HepG2 (cell line): ENCODE measurements at regions not wholly inside any gene's neighbourhood (a gene's known extent, or its start where the extent isn't known, plus 50 kb on each side); places are given as distances from the start of the nearest gene placed in this dataset.
A peak's percentile ranks its signal among the peaks of the same experiment; 100 is the strongest.

ENCODE experiments used
- ATAC-seq: fragments of 200-7000 bp; cut with Tn5 transposase; 3 replicates; pipeline ENCODE4 v1.9.1; 2020; ENCODE audit warnings: mild to moderate bottlenecking, moderate library complexity
- BruUV-seq: library from RNA; stranded (reverse); fragments of 400-500 nt; replicated peaks from 2 replicates; lab custom pipeline; 2021; lab: Mats Ljungman, UMichigan
- CTCF ChIA-PET: fragments of 300-600 bp; formaldehyde crosslinking; extraction: SDS; loops from one replicate; lab custom pipeline; 2021; ENCODE audit warnings: low total read pairs, inconsistent platforms, low intra/inter-chr PET ratio; lab: Yijun Ruan, JAX
- POLR2A ChIA-PET: fragments of 350-600 bp; sonication (Branson Sonifier 250); formaldehyde crosslinking; loops from one replicate; lab custom pipeline; 2020; ENCODE audit warnings: antibody characterized with exemption, inconsistent platforms; lab: Yijun Ruan, JAX
- DNase-seq: peaks from one replicate; pipeline ENCODE4 v3.0.0-alpha.2; 2015; ENCODE audit warnings: low spot score
- FAIRE-seq: peaks from 3 replicates; lab custom pipeline; 2011; peaks lifted over from hg19 to GRCh38; lab: Jason Lieb, UNC
- H2AFZ ChIP-seq: one replicate; pipeline ENCODE4 v1.6.1; 2011; ENCODE audit warnings: low read length, inconsistent platforms
- H3K27ac ChIP-seq: fragments of 300-600 bp; 3 replicates; pipeline ENCODE4 v1.8.0; 2011; ENCODE audit warnings: mixed run types, mild to moderate bottlenecking, mixed read lengths, low read length, inconsistent platforms; ENCODE audit not compliant: insufficient read depth; ENCODE audit errors: extremely low read length
- H3K27me3 ChIP-seq, 2 experiments: fragments of 200-600 bp in 1 of 2; 2 replicates in 1 of 2; 3 replicates in 1 of 2; pipeline versions ENCODE4 v1.6.0 to v1.8.0; 2011; ENCODE audit warnings: low read length in 2 of 2, mild to moderate bottlenecking in 2 of 2, moderate library complexity in 2 of 2, inconsistent platforms in 1 of 2; ENCODE audit not compliant: insufficient read depth in 2 of 2, control insufficient read depth in 1 of 2
- H3K36me3 ChIP-seq, 2 experiments: fragments of 200-600 bp in 1 of 2; replicated peaks in 1 of 2; 2 replicates in 1 of 2; 3 replicates in 1 of 2; pipeline versions ENCODE4 v1.5.1 to v1.8.0; 2011; ENCODE audit warnings: low read length in 2 of 2, inconsistent platforms in 1 of 2; ENCODE audit not compliant: insufficient read depth in 2 of 2, control insufficient read depth in 1 of 2
- H3K4me1 ChIP-seq: 2 replicates; pipeline ENCODE4 v1.5.1; 2012; ENCODE audit warnings: low read length, inconsistent platforms; ENCODE audit not compliant: insufficient read depth
- H3K4me2 ChIP-seq: 2 replicates; pipeline ENCODE4 v1.6.0; 2011; ENCODE audit warnings: low read depth, low read length, inconsistent platforms
- H3K4me3 ChIP-seq, 3 experiments: fragments of 200-600 bp in 1 of 3; sonication (generic), shearing (Covaris generic) in 1 of 3; replicated peaks in 1 of 3; 2 replicates each; pipeline ENCODE4 v1.5.1; 2011 to 2016; ENCODE audit warnings: low read length in 3 of 3, inconsistent platforms in 2 of 3, low read depth in 2 of 3, mild to moderate bottlenecking in 2 of 3, control low read depth in 1 of 3, mixed read lengths in 1 of 3; ENCODE audit not compliant: insufficient read depth in 1 of 3
- H3K79me2 ChIP-seq: one replicate; pipeline ENCODE4 v1.6.1; 2011; ENCODE audit warnings: low read length, inconsistent platforms; ENCODE audit not compliant: insufficient read depth
- H3K9ac ChIP-seq: 2 replicates; pipeline ENCODE4 v1.6.0; 2011; ENCODE audit warnings: mild to moderate bottlenecking, low read depth, low read length, inconsistent platforms; ENCODE audit not compliant: insufficient read depth
- H3K9me3 ChIP-seq: 2 replicates; pipeline ENCODE4 v1.5.1; 2012; ENCODE audit warnings: mild to moderate bottlenecking, low read length
- H4K20me1 ChIP-seq: 2 replicates; pipeline ENCODE4 v1.6.0; 2011; ENCODE audit warnings: inconsistent platforms, mild to moderate bottlenecking, low read length, moderate library complexity; ENCODE audit not compliant: insufficient read depth
- MEF2D ChIP-seq: sonication (generic); formaldehyde crosslinking; IDR thresholded peaks from 2 replicates; pipeline ENCODE4 v1.5.1; 2020; ENCODE audit warnings: mild to moderate bottlenecking, missing genetic modification reagents
- MXI1 ChIP-seq: IDR thresholded peaks from 3 replicates; pipeline ENCODE4 v1.6.1; 2012; ENCODE audit warnings: low read depth, low read length, inconsistent platforms, borderline replicate concordance
- RAD51 ChIP-seq: fragments of 450-650 bp; IDR thresholded peaks from 2 replicates; pipeline ENCODE4 v1.6.1; 2016; ENCODE audit warnings: borderline replicate concordance
- RFX5 ChIP-seq: IDR thresholded peaks from 2 replicates; pipeline ENCODE4 v1.6.1; 2011; ENCODE audit warnings: low read depth, low read length, improper control_type of control experiment
- ZNF777 ChIP-seq: sonication (generic); formaldehyde crosslinking; IDR thresholded peaks from 2 replicates; pipeline ENCODE4 v1.4.0; 2020; ENCODE audit warnings: missing genetic modification reagents
- WGBS: methylation state at CpG from one replicate; pipeline ENCODE4 v1.1.6; 2017; ENCODE audit warnings: low lambda C conversion rate; 5-methylcytosine and 5-hydroxymethylcytosine counted together
- in situ Hi-C: cut with HindIII; loops from 2 replicates; pipeline ENCODE4 v1.10.0; 2017; ENCODE audit warnings: low pct_unique_long_range_greater_than_20kb; ENCODE audit not compliant: extremely low pct_ligation_motif_present
- intact Hi-C: fragments of 100-400 bp; cut with micrococcal nuclease; formaldehyde crosslinking; loops from one replicate; pipeline ENCODE4 v1.10.0; 2022; ENCODE audit not compliant: unreplicated experiment
- TF ChIP-seq, protein P1 (sequence below): sonication (generic); formaldehyde crosslinking; IDR thresholded peaks from 2 replicates; pipeline ENCODE4 v1.5.1; 2020; ENCODE audit warnings: missing genetic modification reagents, mild to moderate bottlenecking, borderline replicate concordance
- TF ChIP-seq, protein P2 (sequence below): sonication (generic); formaldehyde crosslinking; IDR thresholded peaks from 2 replicates; pipeline ENCODE4 v1.4.0; 2020; ENCODE audit warnings: mild to moderate bottlenecking, missing genetic modification reagents
- TF ChIP-seq, protein P3 (sequence below): fragments of 450-650 bp; IDR thresholded peaks from 2 replicates; pipeline ENCODE4 v1.6.1; 2016

DNA sequence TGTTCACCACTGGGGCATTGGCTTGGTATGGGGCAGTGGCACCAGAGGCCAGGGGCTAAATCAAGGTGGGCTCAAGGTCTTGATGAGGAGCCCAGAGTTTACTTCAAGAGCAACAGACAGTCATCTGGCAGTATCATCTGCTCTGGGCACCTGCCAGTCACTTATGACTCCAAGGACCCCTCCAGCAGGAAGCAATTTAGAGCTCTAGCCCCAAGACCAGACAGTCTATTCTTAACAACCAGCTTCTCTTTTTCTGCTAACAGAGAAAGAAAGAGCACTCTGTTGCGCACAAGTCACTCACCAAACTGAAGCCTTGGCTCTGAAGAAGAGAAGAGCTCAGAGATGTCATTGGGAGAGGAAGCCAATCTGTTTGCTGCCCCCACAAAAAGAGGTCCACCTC lies 309.2 kb downstream of the HS3ST1 start (continued):
- TF ChIP-seq, protein P1, sequence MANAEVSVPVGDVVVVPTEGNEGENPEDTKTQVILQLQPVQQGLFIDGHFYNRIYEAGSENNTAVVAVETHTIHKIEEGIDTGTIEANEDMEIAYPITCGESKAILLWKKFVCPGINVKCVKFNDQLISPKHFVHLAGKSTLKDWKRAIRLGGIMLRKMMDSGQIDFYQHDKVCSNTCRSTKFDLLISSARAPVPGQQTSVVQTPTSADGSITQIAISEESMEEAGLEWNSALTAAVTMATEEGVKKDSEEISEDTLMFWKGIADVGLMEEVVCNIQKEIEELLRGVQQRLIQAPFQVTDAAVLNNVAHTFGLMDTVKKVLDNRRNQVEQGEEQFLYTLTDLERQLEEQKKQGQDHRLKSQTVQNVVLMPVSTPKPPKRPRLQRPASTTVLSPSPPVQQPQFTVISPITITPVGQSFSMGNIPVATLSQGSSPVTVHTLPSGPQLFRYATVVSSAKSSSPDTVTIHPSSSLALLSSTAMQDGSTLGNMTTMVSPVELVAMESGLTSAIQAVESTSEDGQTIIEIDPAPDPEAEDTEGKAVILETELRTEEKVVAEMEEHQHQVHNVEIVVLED (CRISPR knock-in tag), result no peak
- TF ChIP-seq RFX5 (no peak), ZNF777 (CRISPR knock-in tag) (no peak)

DNA sequence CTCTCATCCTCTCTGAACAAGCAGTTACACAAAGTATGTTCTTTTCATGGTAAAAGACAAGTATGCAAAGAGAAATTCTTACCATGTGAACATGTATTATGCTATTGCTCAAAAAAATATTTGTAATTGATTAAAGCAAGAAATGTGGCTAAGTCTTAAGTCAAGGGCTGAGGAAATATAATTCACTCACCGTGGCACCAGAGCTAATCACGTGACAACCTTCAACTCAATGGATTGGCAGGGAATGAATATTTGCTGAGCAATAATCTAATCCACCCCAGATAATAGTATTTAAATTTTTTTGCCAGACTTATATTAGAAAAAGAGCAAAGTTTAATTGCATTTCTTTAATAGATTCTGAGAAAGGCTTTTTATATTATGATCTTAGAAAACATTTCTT lies 310.2 kb downstream of the HS3ST1 start:
- Histone ChIP-seq H4K20me1 (no peaks in the 10 kb centered on the region), H3K27ac (no peak overlapping the region), H3K4me3 (no peak overlapping the region), H3K4me1 (no peaks in the 10 kb centered on the region), H3K79me2 (no peaks in the 10 kb centered on the region), H3K4me2 (no peak overlapping the region), H3K9ac (no peak overlapping the region), H3K9me3 (peaks cover 69% of the 10 kb centered on the region)
- CTCF ChIA-PET, result no interaction called here
- no TSS peak for BruUV-seq
- intact Hi-C loops, result no loop called here
- ATAC-seq (no peak), DNase-seq (no peak), FAIRE-seq (no peak)
- TF ChIP-seq RAD51 (peak; percentile 61; the same call in 1 of the 2 replicates), MXI1 (no peak), MEF2D (CRISPR knock-in tag) (no peak)
- TF ChIP-seq, all 625 proteins: peak for 1
- in situ Hi-C loops, result no loop called here
- Histone ChIP-seq H2AFZ (no peak overlapping the region), H3K27me3 (no peaks in the 10 kb centered on the region), H3K36me3 (no peaks in the 10 kb centered on the region)
- WGBS, result 2% methylated on average over 2 of the region's 2 CpGs
- POLR2A ChIA-PET, result no interaction called here

DNA sequence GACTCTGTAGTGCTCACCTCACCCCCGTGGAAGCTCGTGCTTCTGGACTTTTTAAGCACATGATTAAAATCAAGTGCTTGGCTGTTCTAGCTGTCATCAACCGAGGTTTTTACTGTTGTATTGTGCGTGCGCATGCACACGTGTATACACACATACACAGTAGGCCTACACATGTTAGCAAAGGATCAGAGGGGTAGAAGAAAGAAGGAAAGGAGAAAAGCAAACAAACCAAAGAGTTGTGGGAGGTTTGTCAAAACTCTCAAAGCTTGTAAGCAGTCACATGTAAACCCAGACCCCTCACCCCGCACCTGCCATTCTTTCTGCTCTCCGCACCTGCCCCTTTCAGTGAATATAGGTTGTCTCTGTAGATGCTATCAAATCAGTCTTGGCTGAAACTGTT lies 311.8 kb downstream of the HS3ST1 start:
- no peaks in the 10 kb centered on the region for H3K4me1 ChIP-seq
- no peaks in the 10 kb centered on the region for H3K27me3 ChIP-seq
- H3K4me3 ChIP-seq, result no peak overlapping the region
- intact Hi-C loops (no loop called here), in situ Hi-C loops (no loop called here)
- no peaks in the 10 kb centered on the region for H3K79me2 ChIP-seq
- H3K36me3 ChIP-seq, result no peaks in the 10 kb centered on the region
- no peaks in the 10 kb centered on the region for H4K20me1 ChIP-seq
- H2AFZ ChIP-seq, result no peak overlapping the region
- ChIA-PET POLR2A (no interaction called here), CTCF (no interaction called here)
- FAIRE-seq (no peak), ATAC-seq (no peak), DNase-seq (no peak)
- no peak overlapping the region for H3K9ac ChIP-seq
- WGBS, result 32% methylated on average over 8 of the region's 8 CpGs
- no peak overlapping the region for H3K4me2 ChIP-seq
- no peak overlapping the region for H3K27ac ChIP-seq
- TF ChIP-seq, protein P2, sequence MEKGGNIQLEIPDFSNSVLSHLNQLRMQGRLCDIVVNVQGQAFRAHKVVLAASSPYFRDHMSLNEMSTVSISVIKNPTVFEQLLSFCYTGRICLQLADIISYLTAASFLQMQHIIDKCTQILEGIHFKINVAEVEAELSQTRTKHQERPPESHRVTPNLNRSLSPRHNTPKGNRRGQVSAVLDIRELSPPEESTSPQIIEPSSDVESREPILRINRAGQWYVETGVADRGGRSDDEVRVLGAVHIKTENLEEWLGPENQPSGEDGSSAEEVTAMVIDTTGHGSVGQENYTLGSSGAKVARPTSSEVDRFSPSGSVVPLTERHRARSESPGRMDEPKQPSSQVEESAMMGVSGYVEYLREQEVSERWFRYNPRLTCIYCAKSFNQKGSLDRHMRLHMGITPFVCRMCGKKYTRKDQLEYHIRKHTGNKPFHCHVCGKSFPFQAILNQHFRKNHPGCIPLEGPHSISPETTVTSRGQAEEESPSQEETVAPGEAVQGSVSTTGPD (CRISPR knock-in tag), result no peak
- TF ChIP-seq, protein P3, sequence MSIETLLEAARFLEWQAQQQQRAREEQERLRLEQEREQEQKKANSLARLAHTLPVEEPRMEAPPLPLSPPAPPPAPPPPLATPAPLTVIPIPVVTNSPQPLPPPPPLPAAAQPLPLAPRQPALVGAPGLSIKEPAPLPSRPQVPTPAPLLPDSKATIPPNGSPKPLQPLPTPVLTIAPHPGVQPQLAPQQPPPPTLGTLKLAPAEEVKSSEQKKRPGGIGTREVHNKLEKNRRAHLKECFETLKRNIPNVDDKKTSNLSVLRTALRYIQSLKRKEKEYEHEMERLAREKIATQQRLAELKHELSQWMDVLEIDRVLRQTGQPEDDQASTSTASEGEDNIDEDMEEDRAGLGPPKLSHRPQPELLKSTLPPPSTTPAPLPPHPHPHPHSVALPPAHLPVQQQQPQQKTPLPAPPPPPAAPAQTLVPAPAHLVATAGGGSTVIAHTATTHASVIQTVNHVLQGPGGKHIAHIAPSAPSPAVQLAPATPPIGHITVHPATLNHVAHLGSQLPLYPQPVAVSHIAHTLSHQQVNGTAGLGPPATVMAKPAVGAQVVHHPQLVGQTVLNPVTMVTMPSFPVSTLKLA, result peak; percentile 47
- peaks cover 60% of the 10 kb centered on the region for H3K9me3 ChIP-seq
- no TSS peak for BruUV-seq
